Right ventricle myocardium inferior (tissue), 1 donor: ENCODE measurements at regions not wholly inside any gene's neighbourhood (a gene's known extent, or its start where the extent isn't known, plus 50 kb on each side); places are given as distances from the start of the nearest gene placed in this dataset.
"Not testable (repeated sequence)": the region's sequence is repeated elsewhere in the genome, so short reads cannot be mapped to it uniquely, and the experiment has no call there.

Experiments
- ATAC-seq: fragments of 200-7000 bp; cut with Tn5 transposase; one replicate; pipeline ENCODE4 v1.9.1; 2020; ENCODE audit warnings: mild to moderate bottlenecking, moderate library complexity
- DNase-seq: peaks from one replicate; pipeline ENCODE4 v3.0.0; 2021; ENCODE audit errors: missing footprints
- intact Hi-C: fragments of 100-400 bp; cut with DNase I; formaldehyde crosslinking; loops from one replicate; pipeline ENCODE4 v1.11.0; 2022
- donor health status: DM: no; HTN: yes; CAD: no; lungs with severe emphysema.

DNA sequence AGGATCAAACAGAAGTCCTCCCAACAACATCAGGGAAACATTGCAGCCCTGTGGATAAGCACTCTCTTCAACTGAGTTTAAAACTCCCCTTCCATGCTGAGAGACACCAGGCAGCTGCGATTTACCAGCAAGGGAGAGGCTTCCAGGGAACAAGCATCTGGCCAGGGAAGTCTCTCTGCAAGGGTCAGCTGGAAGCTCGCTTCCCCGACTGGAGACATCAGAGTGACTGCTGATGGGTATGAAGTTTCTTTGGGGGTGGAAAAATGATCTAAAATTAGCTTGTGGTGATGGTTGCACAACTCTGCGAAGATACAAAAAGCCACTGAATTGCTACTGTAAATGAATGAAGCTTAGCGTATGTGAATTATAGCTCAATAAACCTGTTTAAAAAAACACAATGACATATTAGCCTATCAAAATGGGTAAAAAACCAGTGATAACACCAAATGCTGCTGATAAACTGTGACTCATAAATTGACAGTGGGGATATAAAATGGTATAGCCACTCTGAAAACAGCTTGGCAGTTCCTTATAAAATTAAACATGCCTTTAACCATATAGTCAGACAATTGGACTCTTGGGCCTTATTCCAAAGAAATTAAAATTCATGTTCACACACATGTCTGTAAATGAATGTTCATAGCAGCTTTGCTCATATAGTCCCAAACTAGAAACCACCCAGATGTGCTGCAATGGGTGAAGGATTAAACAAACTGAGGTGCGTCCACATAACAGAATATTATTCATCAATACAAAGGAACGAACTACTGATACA lies 1082.0 kb downstream of the SOCS6 start:
- DNase-seq, result no peak
- intact Hi-C loops, result no loop called here
- ATAC-seq, result no peak

DNA sequence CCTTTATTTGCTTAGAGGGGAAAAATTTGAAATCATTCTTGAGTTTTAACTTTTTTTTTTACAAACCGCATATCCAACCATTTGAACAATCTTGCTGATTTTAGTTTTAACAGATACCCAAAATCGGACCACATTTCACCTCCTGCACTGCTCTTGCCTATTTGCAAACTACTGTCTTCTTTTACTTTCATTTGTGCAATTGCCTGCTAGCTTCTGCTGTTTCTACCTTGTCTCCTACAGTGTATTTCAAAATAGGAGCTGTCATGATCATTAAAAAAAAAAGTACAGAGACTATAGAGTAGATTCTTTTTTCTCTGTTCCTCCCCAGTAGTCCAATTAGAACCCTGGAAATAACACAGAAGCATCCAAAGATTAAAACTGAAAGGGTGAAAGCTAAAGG lies 1081.2 kb downstream of the SOCS6 start:
- ATAC-seq (no peak), DNase-seq (no peak)
- intact Hi-C loops, result no loop called here

DNA sequence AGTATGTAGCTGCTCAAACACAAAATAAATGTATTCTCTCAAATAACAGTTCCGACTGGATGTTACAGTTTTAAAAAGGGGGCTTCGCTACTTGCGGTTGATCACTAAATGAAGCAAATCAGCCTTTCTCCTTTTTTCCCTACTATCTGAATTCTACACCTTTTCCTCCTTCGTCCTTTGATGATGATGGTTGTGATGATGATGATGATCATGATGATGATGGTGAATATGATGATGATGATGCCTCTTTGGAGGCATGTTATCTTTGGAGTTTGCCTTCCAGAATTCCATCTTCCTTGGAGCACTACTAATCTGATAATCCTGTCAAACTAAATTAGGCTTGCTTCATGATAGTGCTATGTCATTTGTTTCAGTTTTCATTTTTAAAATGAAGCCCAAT lies 1073.3 kb downstream of the SOCS6 start:
- no peak for DNase-seq
- no peak for ATAC-seq
- intact Hi-C loops, result no loop called here

DNA sequence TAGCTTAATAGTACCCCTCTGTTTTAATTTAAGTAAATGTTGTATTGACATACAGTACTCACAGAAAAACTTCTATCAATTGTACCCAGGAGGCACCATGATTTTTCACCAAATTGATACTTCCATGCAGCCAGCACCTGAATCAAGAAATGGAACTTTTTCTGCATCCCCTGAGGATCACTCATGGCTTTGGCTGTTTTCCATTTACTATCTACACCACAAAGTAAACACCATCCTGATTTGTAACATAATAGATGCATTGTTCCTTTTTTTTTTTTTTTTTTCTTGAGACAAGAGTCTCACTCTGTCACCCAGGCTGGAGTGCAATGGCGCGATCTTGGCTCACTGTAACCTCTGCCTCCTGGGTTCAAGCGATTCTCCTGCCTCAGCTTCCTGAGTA lies 1066.8 kb downstream of the SOCS6 start:
- intact Hi-C loops, ATAC-seq: not testable (repeated sequence)

DNA sequence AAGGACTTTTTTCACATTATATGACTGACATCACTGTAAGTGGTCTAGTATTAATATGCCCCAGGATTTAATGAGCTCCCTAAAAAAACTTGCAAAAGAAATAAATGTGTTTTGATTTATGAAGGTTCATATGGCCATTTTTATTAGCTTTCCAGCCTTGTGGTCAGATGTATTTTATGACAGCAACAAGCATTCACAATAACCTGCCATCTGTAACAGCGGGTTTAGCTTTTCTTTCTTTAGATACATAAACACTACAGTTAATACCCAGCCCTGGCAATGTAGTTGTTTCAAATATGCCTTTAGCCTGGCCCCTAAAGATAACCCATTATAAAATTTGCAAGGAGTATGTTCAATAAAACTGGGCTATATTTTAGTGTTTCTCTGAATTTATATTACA lies 1063.8 kb downstream of the SOCS6 start:
- DNase-seq (no peak), ATAC-seq (no peak)
- intact Hi-C loops, result no loop called here

More for the DNA sequence above, 1066.8 kb downstream of the SOCS6 start:
- DNase-seq, result not testable (repeated sequence)

DNA sequence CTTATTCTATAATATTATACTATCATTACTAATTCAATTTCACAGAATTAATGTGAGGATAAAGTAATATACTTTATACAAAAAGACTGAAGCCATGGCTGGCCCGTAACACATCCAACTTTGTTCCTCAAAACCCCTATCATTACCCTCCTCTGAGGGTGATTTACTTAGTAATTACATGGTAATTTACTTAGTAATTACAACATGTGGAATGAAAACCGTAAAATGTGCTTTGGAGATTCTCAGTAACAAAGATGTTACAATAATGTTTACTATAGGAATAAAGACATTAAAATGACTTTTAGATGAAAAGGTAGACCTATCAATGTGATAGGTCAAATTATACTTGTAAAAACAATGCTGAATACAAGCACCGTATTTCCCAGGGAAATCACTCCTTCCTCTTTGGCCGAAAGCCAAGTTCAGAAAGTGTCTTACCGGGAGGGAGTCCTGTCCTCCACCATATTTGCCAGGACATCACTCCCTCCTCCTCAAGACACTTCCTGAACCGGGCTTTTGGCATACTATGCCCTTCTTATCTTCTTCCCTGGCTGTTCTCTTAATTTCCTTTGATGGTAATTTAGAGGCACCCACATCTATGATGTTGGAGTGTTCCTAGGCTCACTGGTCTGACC lies 1047.8 kb downstream of the SOCS6 start:
- intact Hi-C loops, result no loop called here
- DNase-seq (no peak), ATAC-seq (no peak)

DNA sequence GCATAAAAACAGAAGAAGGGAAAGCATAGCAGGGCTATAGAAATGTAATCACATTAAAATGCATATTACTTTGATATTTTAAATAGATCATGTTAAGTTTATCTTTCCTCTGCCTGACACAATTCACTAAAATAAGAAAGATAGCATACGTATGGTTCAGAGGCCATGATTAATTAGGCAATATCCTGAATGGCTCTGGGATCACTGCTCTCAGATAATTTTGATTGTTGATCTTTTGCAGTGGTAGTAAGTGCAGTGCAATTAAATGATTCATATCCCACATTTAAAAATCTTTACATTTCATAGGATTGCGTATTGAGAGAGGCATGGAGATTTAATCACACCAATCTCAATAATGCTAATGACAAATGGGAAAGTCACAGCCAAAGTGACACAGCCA lies 1040.7 kb downstream of the SOCS6 start:
- intact Hi-C loops, result no loop called here
- ATAC-seq (no peak), DNase-seq (no peak)

DNA sequence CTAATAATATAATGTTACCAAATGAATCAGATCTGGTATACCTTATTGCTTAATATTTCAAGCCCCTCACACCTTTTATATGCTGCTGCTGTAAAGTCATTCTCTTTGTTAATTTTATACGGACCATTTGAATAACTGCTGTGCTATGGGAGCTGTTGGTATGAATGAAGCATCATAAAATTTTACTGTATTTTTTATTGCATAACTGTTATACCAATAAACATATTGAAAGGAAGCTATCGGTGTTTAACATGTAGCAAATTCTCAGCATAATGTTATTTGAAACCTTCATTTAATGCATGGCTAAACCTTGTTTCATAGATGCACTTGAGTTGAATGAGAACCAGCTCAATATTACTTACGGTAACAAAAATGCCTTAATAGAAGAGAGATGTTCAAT lies 1040.3 kb downstream of the SOCS6 start:
- DNase-seq, result no peak
- intact Hi-C loops, result no loop called here
- no peak for ATAC-seq

DNA sequence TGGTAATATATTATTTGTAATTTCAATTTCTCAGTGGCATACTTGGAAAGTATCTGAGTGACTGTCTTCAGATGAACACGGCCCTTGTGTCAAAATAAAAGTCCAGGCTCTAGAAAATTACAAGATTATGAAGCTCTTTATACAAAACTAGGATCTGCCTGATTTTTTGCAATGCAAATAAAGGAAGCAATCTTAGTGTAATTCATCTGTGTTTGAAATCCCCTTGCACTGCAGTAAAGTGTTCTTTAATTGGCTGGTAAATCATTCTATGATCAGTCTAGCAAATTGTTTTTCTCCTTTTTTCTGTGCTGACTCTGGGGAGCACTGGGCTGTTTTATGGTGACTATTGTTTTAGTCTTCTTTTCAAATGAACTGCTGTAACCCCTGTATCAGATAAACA lies 1039.0 kb downstream of the SOCS6 start:
- intact Hi-C loops, result no loop called here
- ATAC-seq (no peak), DNase-seq (no peak)

DNA sequence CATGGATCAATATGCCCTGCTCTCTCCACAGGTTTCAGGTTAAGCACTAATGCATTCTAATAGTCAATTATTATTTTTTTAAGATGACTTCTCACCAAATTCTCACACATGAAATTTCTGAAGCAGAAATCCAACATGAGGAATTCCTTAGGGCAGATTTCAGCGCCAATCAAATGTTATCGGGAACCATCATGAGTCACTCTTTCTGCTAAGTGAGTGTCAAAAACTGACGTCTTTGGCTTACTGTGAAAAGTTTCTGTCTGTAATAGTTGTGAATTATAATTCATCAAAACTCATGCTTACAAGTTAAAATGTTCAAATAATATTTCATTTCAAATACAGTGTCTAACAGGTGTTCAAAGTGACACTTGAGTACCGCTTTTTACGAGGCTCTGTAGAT lies 1038.6 kb downstream of the SOCS6 start:
- ATAC-seq, result no peak
- DNase-seq, result no peak
- intact Hi-C loops, result no loop called here

DNA sequence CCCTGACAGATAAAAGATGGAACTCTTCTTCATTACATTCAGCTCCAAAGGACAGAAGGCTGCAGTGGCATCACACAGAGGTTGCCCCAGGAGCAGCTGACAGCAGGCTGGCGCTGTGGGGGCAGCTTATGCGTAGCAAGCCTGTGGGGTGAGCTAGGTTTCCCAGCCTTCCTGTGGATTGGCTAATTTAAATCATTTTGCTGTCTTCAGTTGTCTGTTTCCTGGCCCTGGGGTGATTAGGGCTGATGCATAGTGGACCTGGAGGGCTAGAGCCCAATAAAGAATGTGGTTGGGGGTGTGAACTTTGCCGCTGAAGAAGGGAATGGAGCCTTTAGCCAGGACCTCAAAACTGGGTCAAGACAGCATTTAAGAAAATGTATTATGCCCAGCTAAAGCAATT lies 1038.0 kb downstream of the SOCS6 start:
- DNase-seq (no peak), ATAC-seq (no peak)
- intact Hi-C loops, result no loop called here

DNA sequence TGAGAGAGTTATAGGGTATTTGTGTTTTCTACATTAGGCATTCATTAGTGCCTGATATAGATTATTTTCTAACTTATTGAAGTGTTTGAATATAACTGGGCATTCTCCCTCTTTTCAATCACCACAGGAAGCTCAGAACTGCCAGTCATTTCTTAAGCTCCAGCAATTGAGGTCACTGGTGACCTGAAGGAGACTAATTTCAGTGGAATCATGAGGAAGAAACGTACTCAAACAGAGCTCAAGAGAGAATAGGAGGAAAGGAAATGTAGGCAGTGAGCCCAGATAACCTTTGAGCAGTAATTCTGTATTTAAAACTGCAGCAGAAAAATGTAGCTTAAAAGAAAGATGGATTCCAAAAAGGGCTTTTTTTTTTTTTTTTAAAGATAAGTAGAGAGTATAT lies 1035.5 kb downstream of the SOCS6 start:
- intact Hi-C loops, result no loop called here
- ATAC-seq (no peak), DNase-seq (no peak)

DNA sequence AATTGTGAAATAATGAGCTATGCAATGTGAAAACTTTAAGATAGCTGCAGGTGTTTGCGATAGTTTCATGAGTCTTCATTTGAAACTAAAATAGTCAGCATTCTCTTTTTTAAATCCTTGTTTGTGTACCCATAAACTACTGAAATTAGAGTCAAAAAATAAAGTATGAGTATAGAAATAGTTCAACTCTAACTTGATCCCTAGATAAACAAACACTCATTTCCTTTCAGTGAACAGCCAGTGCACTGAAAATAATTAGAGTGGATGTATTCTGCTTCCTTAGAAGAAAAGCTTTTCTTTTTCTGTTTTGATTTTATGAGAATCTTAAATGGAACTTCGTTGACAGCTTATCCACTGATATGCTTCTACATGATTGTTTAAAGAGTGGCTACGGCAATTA lies 1033.4 kb downstream of the SOCS6 start:
- no peak for ATAC-seq
- no peak for DNase-seq
- intact Hi-C loops, result no loop called here

DNA sequence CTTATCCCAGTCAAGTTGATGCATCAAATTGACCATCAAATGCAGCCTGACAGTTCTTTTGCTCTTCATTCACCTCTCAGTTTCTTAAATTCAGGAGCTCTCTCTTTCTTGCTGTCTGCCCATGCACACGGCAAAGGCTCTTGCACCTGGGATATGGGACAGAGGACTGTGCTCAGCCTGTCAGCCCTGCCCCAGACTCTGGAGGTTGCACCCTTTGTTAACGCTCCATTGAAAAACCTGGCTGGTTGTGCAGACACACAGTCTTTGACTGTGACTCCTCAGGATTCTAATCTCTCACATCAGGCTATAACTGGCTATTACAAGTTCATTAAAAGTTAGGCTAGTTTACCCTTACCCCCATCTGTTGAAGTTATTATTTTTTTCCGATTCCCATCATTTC lies 1032.5 kb downstream of the SOCS6 start:
- ATAC-seq, result no peak
- intact Hi-C loops, result no loop called here
- DNase-seq, result no peak

DNA sequence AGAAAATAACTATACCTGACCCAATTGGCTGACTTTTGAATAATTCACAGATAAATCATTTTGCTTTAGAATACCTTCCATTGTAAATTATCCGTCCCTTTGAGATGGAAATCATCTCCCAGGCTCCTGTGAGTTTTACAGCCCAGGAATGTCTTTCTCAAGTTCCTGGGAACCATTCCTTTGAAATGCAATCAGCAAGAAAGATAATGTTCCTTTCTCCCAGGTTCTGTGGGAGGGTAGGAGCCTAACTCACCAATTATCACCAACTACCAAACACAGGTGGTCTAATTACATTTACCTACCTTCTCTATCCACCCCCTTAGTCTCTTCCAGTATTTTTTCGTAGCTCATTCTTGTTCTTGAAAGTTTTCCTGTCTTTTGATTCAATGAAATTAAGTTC lies 1016.0 kb downstream of the SOCS6 start:
- ATAC-seq (no peak), DNase-seq (no peak)
- intact Hi-C loops, result no loop called here

DNA sequence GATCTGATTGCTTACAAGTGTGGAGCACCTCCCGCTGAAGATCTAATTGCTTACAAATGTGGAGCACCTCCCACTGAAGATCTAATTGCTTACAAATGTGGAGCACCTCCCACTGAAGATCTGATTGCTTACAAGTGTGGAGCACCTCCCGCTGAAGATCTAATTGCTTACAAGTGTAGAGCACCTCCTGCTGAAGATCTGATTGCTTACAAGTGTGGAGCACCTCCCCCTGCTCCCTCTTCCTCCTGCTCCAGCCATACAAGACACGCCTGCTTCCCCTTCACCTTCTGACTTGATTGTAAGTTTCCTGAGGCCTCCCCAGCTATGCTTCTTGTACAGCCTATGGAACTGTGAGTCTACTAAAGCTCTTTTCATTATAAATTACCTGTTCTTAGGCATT lies 1014.9 kb downstream of the SOCS6 start:
- ATAC-seq, intact Hi-C loops, DNase-seq: not testable (repeated sequence)

DNA sequence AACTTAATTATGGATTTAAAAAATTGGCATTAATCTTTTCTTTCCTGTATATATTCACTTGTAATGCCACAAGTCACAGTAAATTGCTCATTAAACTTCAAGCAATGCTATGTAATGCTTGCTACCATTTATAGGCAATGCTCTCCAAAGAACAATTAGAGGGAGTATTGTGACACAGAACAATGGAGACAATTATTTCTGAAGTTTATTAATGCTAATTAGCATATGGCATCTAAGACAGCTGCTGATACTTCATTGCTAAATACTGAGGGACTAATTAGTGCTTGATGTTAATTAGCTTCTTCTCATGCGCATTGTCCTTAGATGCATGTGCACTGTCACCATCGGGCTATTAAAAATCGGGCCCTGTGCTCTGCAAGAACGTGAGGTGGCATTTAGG lies 1012.8 kb downstream of the SOCS6 start:
- DNase-seq (no peak), ATAC-seq (no peak)
- intact Hi-C loops, result no loop called here

DNA sequence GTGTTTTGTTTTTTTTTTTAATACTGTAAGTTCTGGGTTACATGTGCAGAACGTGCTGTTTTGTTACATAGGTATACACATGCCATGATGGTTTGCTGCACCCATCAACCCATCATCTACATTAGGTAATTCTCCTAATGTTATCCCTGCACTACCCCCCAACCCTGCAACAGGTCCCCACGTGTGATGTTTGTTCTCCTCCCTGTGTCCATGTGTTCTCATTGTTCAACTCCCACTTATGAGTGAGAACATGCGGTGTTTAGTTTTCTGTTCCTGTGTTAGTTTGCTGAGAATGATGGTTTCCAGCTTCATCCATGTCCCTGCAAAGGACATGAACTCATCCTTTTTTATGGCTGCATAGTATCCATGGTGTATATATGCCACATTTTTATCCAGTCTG lies 1005.4 kb downstream of the SOCS6 start:
- intact Hi-C loops, DNase-seq, ATAC-seq: not testable (repeated sequence)

DNA sequence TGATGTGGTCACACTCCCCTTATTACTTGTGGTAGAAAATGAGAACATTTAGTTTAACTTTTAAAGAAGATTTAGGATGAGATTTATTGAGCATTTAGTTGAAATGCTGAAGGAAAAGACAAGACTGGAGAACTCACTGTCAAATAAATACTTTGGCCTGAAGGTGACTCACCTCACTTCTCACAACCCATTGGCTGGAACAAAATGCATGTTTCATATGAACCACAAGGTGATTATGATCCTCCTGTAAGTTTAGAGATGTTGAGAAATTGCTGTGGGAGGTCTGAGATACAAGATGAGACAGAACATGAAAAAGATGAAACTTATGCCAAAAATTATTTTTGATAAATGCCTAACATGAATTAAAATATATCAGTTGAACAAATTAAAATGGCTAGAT lies 1004.5 kb downstream of the SOCS6 start:
- intact Hi-C loops, result no loop called here
- no peak for DNase-seq
- no peak for ATAC-seq

DNA sequence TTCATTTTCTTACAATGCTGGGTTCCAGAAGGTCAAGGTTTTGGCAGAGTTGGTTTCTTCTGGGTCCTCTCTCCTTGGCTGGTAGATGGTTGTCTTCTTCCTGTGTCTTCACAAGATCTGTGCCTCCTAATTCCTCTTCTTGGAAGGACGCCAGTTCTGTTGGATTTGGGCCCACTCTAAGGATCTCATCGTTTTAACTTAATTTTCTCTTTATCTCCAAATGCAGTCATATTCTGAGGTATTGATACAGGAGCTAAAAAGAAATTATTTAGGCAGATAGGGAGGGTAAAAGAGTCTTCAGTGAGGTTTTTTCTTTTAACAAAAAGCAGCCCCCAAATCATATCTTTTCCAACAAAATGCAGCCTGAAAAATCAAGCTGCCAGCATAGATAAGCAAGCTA lies 998.4 kb downstream of the SOCS6 start:
- intact Hi-C loops, result no loop called here
- ATAC-seq (no peak), DNase-seq (no peak)

DNA sequence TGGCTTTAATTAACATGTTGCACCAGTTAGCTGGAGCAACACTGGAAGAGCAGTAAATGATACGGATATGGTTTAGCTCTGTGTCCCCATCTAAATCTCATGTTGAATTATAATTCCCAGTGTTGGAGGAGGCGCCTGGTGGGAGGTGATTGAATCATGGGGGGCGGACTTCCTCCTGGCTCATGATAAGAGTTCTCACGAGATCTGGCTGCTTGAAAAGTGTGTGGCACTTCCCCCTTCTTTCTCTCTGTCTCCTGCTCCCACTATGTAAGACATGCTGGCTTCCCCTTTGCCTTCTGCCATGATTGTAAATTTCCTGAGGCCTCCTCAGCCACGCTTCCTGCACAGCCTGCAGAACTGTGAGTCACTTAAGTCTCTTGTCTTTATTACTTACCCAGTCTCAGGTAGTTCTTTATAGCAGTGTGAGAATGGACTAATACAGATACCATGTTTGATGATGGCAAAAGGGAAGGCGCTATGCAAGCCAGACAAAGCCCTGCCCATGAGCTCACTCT lies 963.6 kb downstream of the SOCS6 start:
- intact Hi-C loops, result no loop called here
- ATAC-seq (no peak), DNase-seq (no peak)
